NCI-H2196 treated with DMSO at 0.1 percent for 48 hours (cell line): ENCODE measurements at regions not wholly inside any gene's neighbourhood (a gene's known extent, or its start where the extent isn't known, plus 50 kb on each side); places are given as distances from the start of the nearest gene placed in this dataset.

Source experiments
- DNase-seq: peaks from one replicate; lab custom pipeline; 2025; ENCODE audit not compliant: unreplicated experiment; lab: John Stamatoyannopoulos, UW

GRCh38 chr3:23644099-23644498 lies 161.7 kb upstream of the UBE2E1 start:
- DNase-seq: no peak

GRCh38 chr3:23644676-23645075 lies 161.1 kb upstream of the UBE2E1 start:
- DNase-seq: no peak

GRCh38 chr3:23645533-23646183 lies 160.1 kb upstream of the UBE2E1 start:
- no peak for DNase-seq

- no peak for DNase-seq
These were observed 159.4 kb upstream of the UBE2E1 start for GRCh38 chr3:23646184-23646920.

- DNase-seq: no peak
These were observed 158.0 kb upstream of the UBE2E1 start for GRCh38 chr3:23647706-23648258.

- no peak for DNase-seq
These were observed 157.3 kb upstream of the UBE2E1 start for GRCh38 chr3:23648326-23648995.

GRCh38 chr3:23648996-23649395 lies 156.8 kb upstream of the UBE2E1 start:
- DNase-seq: no peak

- DNase-seq: no peak
These were observed 156.3 kb upstream of the UBE2E1 start for GRCh38 chr3:23649448-23649847.

- no peak for DNase-seq
These were observed 155.2 kb upstream of the UBE2E1 start for GRCh38 chr3:23650371-23651140.

GRCh38 chr3:23653647-23654525 lies 151.9 kb upstream of the UBE2E1 start:
- DNase-seq: no peak

GRCh38 chr3:23654571-23654970 lies 151.2 kb upstream of the UBE2E1 start:
- DNase-seq: no peak

- DNase-seq: no peak
These were observed 150.0 kb upstream of the UBE2E1 start for GRCh38 chr3:23655749-23656148.

GRCh38 chr3:23656199-23656598 lies 149.6 kb upstream of the UBE2E1 start:
- no peak for DNase-seq

GRCh38 chr3:23656821-23657220 lies 148.9 kb upstream of the UBE2E1 start:
- no peak for DNase-seq

- no peak for DNase-seq
These were observed 148.1 kb upstream of the UBE2E1 start for GRCh38 chr3:23657647-23658046.

- no peak for DNase-seq
These were observed 146.5 kb upstream of the UBE2E1 start for GRCh38 chr3:23659274-23659673.

GRCh38 chr3:23659840-23660430 lies 145.8 kb upstream of the UBE2E1 start:
- no peak for DNase-seq

GRCh38 chr3:23662079-23662617 lies 143.6 kb upstream of the UBE2E1 start:
- no peak for DNase-seq

- no peak for DNase-seq
These were observed 142.5 kb upstream of the UBE2E1 start for GRCh38 chr3:23663246-23663645.
